GM18505 (cell line): ENCODE measurements at regions not wholly inside any gene's neighbourhood (a gene's known extent, or its start where the extent isn't known, plus 50 kb on each side); places are given as distances from the start of the nearest gene placed in this dataset.

ENCODE experiments used
- ATAC-seq: cut with Tn5 transposase; IDR thresholded peaks from one replicate; pipeline ENCODE4 v1.9.1; 2021; ENCODE audit not compliant: unreplicated experiment
- POLR2A ChIP-seq: IDR thresholded peaks from 4 replicates; pipeline ENCODE4 v1.6.1; 2011; ENCODE audit warnings: borderline replicate concordance; ENCODE audit not compliant: insufficient read depth, insufficient read length; ENCODE audit errors: extremely low read depth

DNA sequence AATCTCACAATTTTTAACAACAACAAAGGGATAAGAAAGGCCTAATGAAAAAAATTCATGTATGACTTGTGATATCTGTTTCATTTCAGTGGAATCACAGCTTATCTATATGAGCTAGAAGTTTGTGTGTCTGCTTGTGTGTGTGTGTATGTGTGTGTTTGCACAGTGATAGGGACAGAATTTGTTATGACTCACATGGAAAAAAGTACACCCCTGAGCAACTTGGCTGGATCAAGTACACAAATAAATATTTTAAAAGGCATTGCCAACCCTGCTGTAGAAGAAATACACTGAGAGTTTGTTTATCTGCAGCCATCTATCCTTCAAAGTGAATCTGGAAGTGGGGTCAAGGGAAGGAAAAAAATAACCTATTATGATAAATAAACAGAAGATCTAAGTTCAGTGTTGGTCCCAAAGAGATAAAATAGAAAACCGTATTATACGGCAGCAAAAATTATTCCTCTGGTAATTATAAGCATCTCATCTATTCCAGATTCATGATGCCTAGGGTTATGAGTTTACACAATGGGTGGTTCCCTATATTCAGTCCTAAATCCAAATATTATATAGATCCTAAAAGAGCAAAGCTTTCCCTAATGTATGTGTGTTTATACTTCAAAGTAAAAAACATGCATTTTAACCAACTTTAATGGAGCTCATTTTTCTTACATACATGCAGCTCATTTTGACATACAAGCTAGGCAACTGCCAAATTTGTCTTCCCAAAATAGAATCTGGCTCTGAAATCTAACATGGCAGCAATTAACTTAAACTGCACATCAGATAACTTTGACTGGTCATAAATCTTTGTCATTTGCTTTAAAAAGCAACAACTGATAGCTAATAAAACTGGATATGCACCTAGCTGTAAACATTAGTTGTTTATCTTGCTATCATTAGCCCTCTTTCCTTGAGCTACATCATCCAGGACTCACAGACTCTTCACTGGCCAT lies 420.6 kb downstream of the IRS1 start:
- no peak for ATAC-seq
- no peak for TF ChIP-seq POLR2A

GRCh38 chr2:226376516-226377180 lies 423.0 kb downstream of the IRS1 start:
- no peak for TF ChIP-seq POLR2A
- no peak for ATAC-seq

- no peak for TF ChIP-seq POLR2A
- ATAC-seq, result no peak
These were observed 432.7 kb downstream of the IRS1 start for GRCh38 chr2:226366920-226367319.

- no peak for ATAC-seq
These were observed 435.4 kb downstream of the IRS1 start for GRCh38 chr2:226364217-226364616.

GRCh38 chr2:226362980-226363379 lies 436.6 kb downstream of the IRS1 start:
- ATAC-seq, result no peak
- no peak for TF ChIP-seq POLR2A

More at GRCh38 chr2:226364217-226364616, 435.4 kb downstream of the IRS1 start:
- TF ChIP-seq POLR2A, result no peak

- TF ChIP-seq POLR2A, result no peak
- no peak for ATAC-seq
These were observed 439.0 kb downstream of the IRS1 start for GRCh38 chr2:226360658-226361057.

DNA sequence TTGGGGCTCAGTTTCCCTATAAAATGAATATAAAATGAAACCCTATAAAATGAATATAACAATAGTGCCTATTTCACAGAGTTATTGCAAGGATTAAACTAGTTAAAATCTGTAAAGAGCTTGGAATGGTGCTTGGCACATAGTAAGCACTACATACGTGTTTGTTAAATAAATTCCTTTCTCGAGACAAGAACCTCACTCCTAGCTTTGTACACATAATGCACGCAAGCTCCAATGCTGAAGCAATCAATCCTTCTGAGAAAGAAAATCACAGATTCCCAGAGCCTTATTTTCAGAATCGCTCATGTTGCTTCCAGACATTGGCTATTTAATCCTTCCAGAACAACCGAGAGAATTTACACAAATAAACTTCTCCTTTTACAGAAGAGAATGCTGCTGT lies 440.9 kb downstream of the IRS1 start:
- no peak for TF ChIP-seq POLR2A
- ATAC-seq, result no peak

- ATAC-seq, result no peak
- no peak for TF ChIP-seq POLR2A
These were observed 441.8 kb downstream of the IRS1 start for GRCh38 chr2:226357816-226358215.

GRCh38 chr2:226355600-226355999 lies 444.0 kb downstream of the IRS1 start:
- no peak for ATAC-seq
- no peak for TF ChIP-seq POLR2A

- no peak for TF ChIP-seq POLR2A
- no peak for ATAC-seq
These were observed 445.2 kb downstream of the IRS1 start for GRCh38 chr2:226354434-226354833.

GRCh38 chr2:226352941-226353560 lies 446.6 kb downstream of the IRS1 start:
- ATAC-seq, result no peak
- no peak for TF ChIP-seq POLR2A

DNA sequence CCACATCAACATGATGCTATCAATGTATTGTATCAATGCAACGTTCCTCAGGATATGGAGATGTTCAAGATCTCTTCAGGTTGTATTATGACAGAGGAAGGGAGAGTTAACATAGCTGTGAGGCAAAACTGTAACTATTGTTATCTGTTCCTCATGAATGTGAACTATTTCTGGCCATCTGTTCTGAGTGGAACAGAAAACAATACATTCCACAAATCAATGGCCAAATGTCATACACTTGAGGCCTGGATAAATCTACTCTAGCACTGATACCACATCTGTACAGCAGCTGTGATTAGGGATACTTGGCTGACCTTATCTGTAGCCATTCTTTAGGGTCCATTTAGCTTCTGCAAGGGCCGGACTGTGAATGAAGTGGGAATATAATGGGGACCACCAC lies 447.9 kb downstream of the IRS1 start:
- no peak for ATAC-seq
- TF ChIP-seq POLR2A, result no peak

DNA sequence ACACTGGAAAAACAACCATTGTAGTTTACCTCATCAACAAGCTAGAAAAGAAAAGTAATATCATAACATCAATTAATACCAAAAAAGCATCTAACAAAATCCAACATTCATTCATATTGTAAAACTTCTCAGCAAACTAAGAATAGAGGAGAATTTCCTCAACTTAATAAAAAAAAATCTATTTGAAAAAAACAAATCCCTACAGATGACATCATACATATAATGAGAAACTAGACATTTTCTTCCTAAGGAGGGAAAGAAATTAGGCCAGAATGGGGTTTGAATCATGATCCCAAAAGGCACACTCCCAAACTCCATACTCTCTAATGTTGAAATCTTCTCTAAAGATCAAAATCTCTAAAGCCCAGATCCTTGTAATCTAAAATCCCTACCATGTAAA lies 460.0 kb downstream of the IRS1 start:
- ATAC-seq, result no peak
- TF ChIP-seq POLR2A, result no peak
